Lung (tissue), 11 donors: ENCODE measurements at regions not wholly inside any gene's neighbourhood (a gene's known extent, or its start where the extent isn't known, plus 50 kb on each side); places are given as distances from the start of the nearest gene placed in this dataset.
"Not testable (repeated sequence)": the region's sequence is repeated elsewhere in the genome, so short reads cannot be mapped to it uniquely, and the experiment has no call there.

ENCODE experiments used
- ATAC-seq: fragments of 200-7000 bp; cut with Tn5 transposase; one replicate; pipeline ENCODE4 v1.9.1; 2020; ENCODE audit warnings: moderate number of reproducible peaks; ENCODE audit not compliant: insufficient read depth, low FRiP score
- DNase-seq, 3 donors: peaks; one replicate each; pipeline ENCODE4 v3.0.0-alpha.2; 2013 to 2017
- H3K27ac ChIP-seq, 2 donors: one replicate each; pipeline ENCODE4 v1.5.1; 2013; ENCODE audit warnings: mild to moderate bottlenecking in 2 of 2, moderate library complexity in 2 of 2, control low read depth in 1 of 2, inconsistent platforms in 1 of 2, low read depth in 1 of 2, low read length in 1 of 2
- H3K27me3 ChIP-seq, 3 donors: one replicate each; pipeline ENCODE4 v1.5.1; 2013; ENCODE audit warnings: low read length in 2 of 3; ENCODE audit not compliant: control insufficient read depth in 3 of 3, insufficient read depth in 3 of 3
- H3K36me3 ChIP-seq, 4 donors: one replicate each; pipeline ENCODE4 v1.5.1; 2013; ENCODE audit warnings: low read length in 4 of 4, mild to moderate bottlenecking in 1 of 4, moderate library complexity in 1 of 4; ENCODE audit not compliant: control insufficient read depth in 4 of 4, insufficient read depth in 4 of 4
- H3K4me1 ChIP-seq, 5 donors: one replicate each; pipeline ENCODE4 v1.5.1; 2013; ENCODE audit warnings: low read length in 5 of 5, mild to moderate bottlenecking in 2 of 5, moderate library complexity in 1 of 5; ENCODE audit not compliant: control insufficient read depth in 5 of 5, insufficient read depth in 5 of 5
- H3K4me3 ChIP-seq: one replicate; pipeline ENCODE4 v1.5.1; 2013; ENCODE audit warnings: mild to moderate bottlenecking, control low read depth, moderate library complexity
- H3K9ac ChIP-seq, 2 donors: one replicate each; pipeline ENCODE4 v1.5.1; 2013; ENCODE audit warnings: low read length in 2 of 2, control low read depth in 1 of 2; ENCODE audit not compliant: insufficient read depth in 1 of 2
- H3K9me3 ChIP-seq, 4 donors: one replicate each; pipeline ENCODE4 v1.5.1; 2013; ENCODE audit warnings: low read length in 3 of 4, mild to moderate bottlenecking in 1 of 4, moderate library complexity in 1 of 4; ENCODE audit not compliant: control insufficient read depth in 4 of 4, insufficient read depth in 3 of 4
- WGBS, 2 donors: extraction: QIAGEN DNeasy Blood & Tissue Kit; methylation state at CpG; one replicate each; pipeline ENCODE4 v1.1.7; 2013; 5-methylcytosine and 5-hydroxymethylcytosine counted together
- TF ChIP-seq, protein P1 (sequence below): IDR thresholded peaks from 2 replicates; pipeline ENCODE4 v1.5.1; 2012; ENCODE audit warnings: mild to moderate bottlenecking; ENCODE audit errors: control extremely low read depth, extremely low read depth
- donor health status: control.
- donor health status: control.
- donor health status: Bipolar disorder and iron deficiency.
- donor health status: healthy.
- donor health status: DM: yes; HTN: yes; CAD: no.

- Histone ChIP-seq H3K9me3 (no peaks in the 10 kb centered on the region), H3K36me3 (no peaks in the 10 kb centered on the region), H3K9ac (no peak overlapping the region), H3K27ac (no peak overlapping the region), H3K27me3 (no peaks in the 10 kb centered on the region), H3K4me3 (no peak overlapping the region), H3K4me1 (peaks cover 0 to 4% (median 0%) of the 10 kb centered on the region in 5 donors)
- DNase-seq (no peak), ATAC-seq (no peak)
- TF ChIP-seq, protein P1, sequence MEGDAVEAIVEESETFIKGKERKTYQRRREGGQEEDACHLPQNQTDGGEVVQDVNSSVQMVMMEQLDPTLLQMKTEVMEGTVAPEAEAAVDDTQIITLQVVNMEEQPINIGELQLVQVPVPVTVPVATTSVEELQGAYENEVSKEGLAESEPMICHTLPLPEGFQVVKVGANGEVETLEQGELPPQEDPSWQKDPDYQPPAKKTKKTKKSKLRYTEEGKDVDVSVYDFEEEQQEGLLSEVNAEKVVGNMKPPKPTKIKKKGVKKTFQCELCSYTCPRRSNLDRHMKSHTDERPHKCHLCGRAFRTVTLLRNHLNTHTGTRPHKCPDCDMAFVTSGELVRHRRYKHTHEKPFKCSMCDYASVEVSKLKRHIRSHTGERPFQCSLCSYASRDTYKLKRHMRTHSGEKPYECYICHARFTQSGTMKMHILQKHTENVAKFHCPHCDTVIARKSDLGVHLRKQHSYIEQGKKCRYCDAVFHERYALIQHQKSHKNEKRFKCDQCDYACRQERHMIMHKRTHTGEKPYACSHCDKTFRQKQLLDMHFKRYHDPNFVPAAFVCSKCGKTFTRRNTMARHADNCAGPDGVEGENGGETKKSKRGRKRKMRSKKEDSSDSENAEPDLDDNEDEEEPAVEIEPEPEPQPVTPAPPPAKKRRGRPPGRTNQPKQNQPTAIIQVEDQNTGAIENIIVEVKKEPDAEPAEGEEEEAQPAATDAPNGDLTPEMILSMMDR = no peak
Measured at GRCh38 chr11:98734686-98735085, 286.1 kb upstream of the CNTN5 start.

DNA sequence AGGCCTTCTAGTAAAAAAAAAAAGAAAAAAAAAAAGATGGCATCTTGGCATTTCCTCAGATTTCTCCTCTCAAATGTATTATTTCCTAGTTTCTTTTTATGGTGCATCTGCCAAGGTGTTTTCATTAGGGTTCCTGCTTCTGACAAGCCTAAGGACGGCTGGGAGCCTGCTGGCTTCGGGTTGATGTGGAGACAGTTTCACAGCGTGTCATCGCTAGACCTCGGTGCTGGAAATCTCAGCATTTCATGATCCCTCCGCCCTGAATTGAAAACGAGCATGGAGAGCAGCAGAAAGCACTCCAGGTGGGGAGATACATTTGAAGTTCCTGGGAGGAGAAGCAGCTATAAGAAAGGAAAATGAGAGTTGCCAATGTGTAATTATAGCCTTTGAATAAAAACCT, 283.9 kb upstream of the CNTN5 start:
- ATAC-seq = no peak
- Histone ChIP-seq H3K9ac (no peak overlapping the region), H3K36me3 (no peaks in the 10 kb centered on the region), H3K27me3 (no peaks in the 10 kb centered on the region), H3K4me1 (peaks cover 0 to 21% (median 0%) of the 10 kb centered on the region in 5 donors), H3K4me3 (no peak overlapping the region), H3K9me3 (no peaks in the 10 kb centered on the region), H3K27ac (no peak overlapping the region)
- no peak for DNase-seq
- WGBS, 2 donors = 82 to 86% methylated on average over 7 of the region's 7 CpGs
- TF ChIP-seq, protein P1 = no peak

- Histone ChIP-seq H3K27ac (no peak overlapping the region), H3K36me3 (no peaks in the 10 kb centered on the region), H3K9ac (no peak overlapping the region), H3K27me3 (no peaks in the 10 kb centered on the region), H3K4me3 (no peak overlapping the region), H3K4me1 (peaks cover 0 to 21% (median 0%) of the 10 kb centered on the region in 5 donors), H3K9me3 (no peaks in the 10 kb centered on the region)
- DNase-seq (peak; percentile 90 to 99 (median 98)), ATAC-seq (peak; percentile 41)
- TF ChIP-seq, protein P1 = no peak
Measured at GRCh38 chr11:98740321-98740720, 280.4 kb upstream of the CNTN5 start.

DNA sequence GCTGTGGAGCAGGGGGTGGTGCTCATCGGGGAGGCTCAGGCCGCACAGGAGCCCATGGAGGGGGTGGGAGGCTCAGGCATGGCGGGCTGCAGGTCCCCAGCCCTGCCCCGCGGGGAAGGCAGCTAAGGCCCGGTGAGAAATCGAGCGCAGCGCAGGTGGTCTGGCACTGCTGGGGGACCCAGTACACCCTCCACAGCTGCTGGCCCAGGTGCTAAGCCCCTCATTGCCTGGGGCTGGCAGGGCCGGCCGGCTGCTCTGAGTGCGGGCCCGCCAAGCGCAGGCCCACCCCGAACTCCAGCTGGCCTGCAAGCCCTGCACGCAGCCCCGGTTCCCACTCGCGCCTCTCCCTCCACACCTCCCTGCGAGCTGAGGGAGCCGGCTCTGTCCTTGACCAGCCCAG, 257.3 kb upstream of the CNTN5 start:
- not testable (repeated sequence) for H3K4me1 ChIP-seq, H3K36me3 ChIP-seq, DNase-seq, H3K9me3 ChIP-seq, H3K27me3 ChIP-seq, ATAC-seq, H3K27ac ChIP-seq, H3K4me3 ChIP-seq, H3K9ac ChIP-seq
- 93 to 98% methylated on average over 21 of the region's 21 CpGs for WGBS, 2 donors
